Neuronal stem cell (in vitro differentiated cells): ENCODE measurements at regions not wholly inside any gene's neighbourhood (a gene's known extent, or its start where the extent isn't known, plus 50 kb on each side); places are given as distances from the start of the nearest gene placed in this dataset.

ENCODE experiments used
- DNase-seq: peaks from one replicate; pipeline ENCODE4 v3.0.0-alpha.2; 2013; ENCODE audit warnings: low spot score
- H2AFZ ChIP-seq: one replicate; pipeline ENCODE4 v1.6.1; 2013; ENCODE audit warnings: mild to moderate bottlenecking, low read length, inconsistent platforms
- H2AK5ac ChIP-seq: 2 replicates; pipeline ENCODE4 v1.6.1; 2013; ENCODE audit warnings: low read depth, mild to moderate bottlenecking, inconsistent platforms, low read length, moderate library complexity, mixed read lengths
- H2BK120ac ChIP-seq: 2 replicates; pipeline ENCODE4 v1.6.1; 2013; ENCODE audit warnings: low read depth, mild to moderate bottlenecking, inconsistent platforms, low read length, moderate library complexity, mixed read lengths
- H2BK12ac ChIP-seq: one replicate; pipeline ENCODE4 v1.6.1; 2013; ENCODE audit warnings: low read length, inconsistent platforms
- H2BK15ac ChIP-seq: 2 replicates; pipeline ENCODE4 v1.6.1; 2013; ENCODE audit warnings: mild to moderate bottlenecking, low read length, inconsistent platforms, mixed read lengths
- H2BK5ac ChIP-seq: one replicate; pipeline ENCODE4 v1.6.1; 2013; ENCODE audit warnings: inconsistent platforms, mild to moderate bottlenecking, low read length, moderate library complexity
- H3K14ac ChIP-seq: one replicate; pipeline ENCODE4 v1.6.1; 2013; ENCODE audit warnings: low read length, inconsistent platforms
- H3K18ac ChIP-seq: 2 replicates; pipeline ENCODE4 v1.6.1; 2013; ENCODE audit warnings: low read length, inconsistent platforms
- H3K23ac ChIP-seq: 2 replicates; pipeline ENCODE4 v1.6.1; 2013; ENCODE audit warnings: low read depth, mild to moderate bottlenecking, mixed read lengths, low read length, inconsistent platforms; ENCODE audit not compliant: poor library complexity
- H3K27ac ChIP-seq: replicated peaks from 3 replicates; pipeline ENCODE4 v1.5.1; 2013; ENCODE audit warnings: low read length, inconsistent platforms
- H3K27me3 ChIP-seq, 3 experiments: 2 replicates each; pipeline ENCODE4 v1.6.1; 2013; ENCODE audit warnings: low read length in 3 of 3, mild to moderate bottlenecking in 2 of 3, inconsistent platforms in 1 of 3, low read depth in 1 of 3, mixed read lengths in 1 of 3, moderate library complexity in 1 of 3; ENCODE audit not compliant: control insufficient read depth in 3 of 3, insufficient read depth in 3 of 3
- H3K36me3 ChIP-seq, 2 donors: replicated peaks in 1 of 2; 2 replicates each; pipeline ENCODE4 v1.6.1; 2013; ENCODE audit warnings: low read length in 2 of 2; ENCODE audit not compliant: control insufficient read depth in 2 of 2, insufficient read depth in 2 of 2
- H3K4ac ChIP-seq: 2 replicates; pipeline ENCODE4 v1.6.1; 2013; ENCODE audit warnings: inconsistent platforms, mild to moderate bottlenecking, low read length, moderate library complexity
- H3K4me1 ChIP-seq, 2 donors: 1 replicate in 1 of 2; 2 replicates in 1 of 2; pipeline ENCODE4 v1.6.1; 2013; ENCODE audit warnings: low read length in 2 of 2, low read depth in 1 of 2; ENCODE audit not compliant: control insufficient read depth in 2 of 2, insufficient read depth in 1 of 2
- H3K4me2 ChIP-seq: one replicate; pipeline ENCODE4 v1.6.1; 2013; ENCODE audit warnings: mild to moderate bottlenecking, low read length, inconsistent platforms; ENCODE audit not compliant: insufficient read depth, poor library complexity, severe bottlenecking
- H3K4me3 ChIP-seq, 2 donors: 2 replicates each; pipeline ENCODE4 v1.5.1; 2013; ENCODE audit warnings: low read length in 2 of 2, mild to moderate bottlenecking in 2 of 2, inconsistent platforms in 1 of 2, moderate library complexity in 1 of 2
- H3K79me1 ChIP-seq: one replicate; pipeline ENCODE4 v1.6.1; 2013; ENCODE audit warnings: low read depth, mild to moderate bottlenecking, inconsistent platforms, low read length, moderate library complexity
- H3K9ac ChIP-seq: one replicate; pipeline ENCODE4 v1.6.1; 2013; ENCODE audit warnings: mild to moderate bottlenecking, low read depth, low read length, inconsistent platforms; ENCODE audit not compliant: poor library complexity
- H3K9me3 ChIP-seq, 2 donors: replicated peaks in 1 of 2; 2 replicates each; pipeline versions ENCODE3 to v1.6.1; 2013; ENCODE audit warnings: low read length in 2 of 2, mild to moderate bottlenecking in 2 of 2, inconsistent platforms in 1 of 2, low read depth in 1 of 2, mixed read lengths in 1 of 2, moderate library complexity in 1 of 2; ENCODE audit not compliant: control insufficient read depth in 2 of 2, insufficient read depth in 1 of 2
- H4K8ac ChIP-seq: one replicate; pipeline ENCODE4 v1.6.1; 2013; ENCODE audit warnings: low read depth, mild to moderate bottlenecking, inconsistent platforms, low read length, moderate library complexity
- H4K91ac ChIP-seq: one replicate; pipeline ENCODE4 v1.6.1; 2013; ENCODE audit warnings: low read length, low read depth, mild to moderate bottlenecking, inconsistent platforms; ENCODE audit not compliant: poor library complexity
- WGBS, 2 donors: extraction: QIAGEN DNeasy Blood & Tissue Kit; methylation state at CpG; one replicate each; pipeline ENCODE4 v1.1.7; 2013; ENCODE audit warnings: missing lambda C conversion rate in 2 of 2, mixed read lengths in 1 of 2; ENCODE audit not compliant: insufficient read length in 2 of 2, insufficient replicate concordance in 1 of 2; ENCODE audit errors: extremely low coverage in 2 of 2; 5-methylcytosine and 5-hydroxymethylcytosine counted together

GRCh38 chr14:106501898-106502297, 975.5 kb downstream of the TMEM121 start:
- H2BK12ac ChIP-seq = no peak overlapping the region
- H3K4me1 ChIP-seq = no peaks in the 10 kb centered on the region
- no peak overlapping the region for H3K27ac ChIP-seq
- no peak overlapping the region for H2BK15ac ChIP-seq
- H2AFZ ChIP-seq = no peak overlapping the region
- H3K36me3 ChIP-seq = no peaks in the 10 kb centered on the region
- H3K4me3 ChIP-seq = no peak overlapping the region
- no peak for DNase-seq
- H4K91ac ChIP-seq = no peak overlapping the region
- no peak overlapping the region for H4K8ac ChIP-seq
- H2BK5ac ChIP-seq = no peak overlapping the region
- H3K79me1 ChIP-seq = no peaks in the 10 kb centered on the region
- H3K14ac ChIP-seq = no peak overlapping the region
- no peak overlapping the region for H3K18ac ChIP-seq
- no peaks in the 10 kb centered on the region for H3K27me3 ChIP-seq
- no peak overlapping the region for H2BK120ac ChIP-seq
- no peak overlapping the region for H2AK5ac ChIP-seq
- H3K9ac ChIP-seq = no peak overlapping the region
- H3K4ac ChIP-seq = no peak overlapping the region
- peaks cover 0 to 25% of the 10 kb centered on the region in 2 donors for H3K9me3 ChIP-seq
- H3K23ac ChIP-seq = no peak overlapping the region
- H3K4me2 ChIP-seq = no peak overlapping the region

GRCh38 chr14:106505366-106505765, 979.0 kb downstream of the TMEM121 start:
- H4K8ac ChIP-seq = no peak overlapping the region
- no peak overlapping the region for H2BK12ac ChIP-seq
- H3K27me3 ChIP-seq = no peaks in the 10 kb centered on the region
- peaks cover 0 to 39% of the 10 kb centered on the region in 2 donors for H3K9me3 ChIP-seq
- no peak overlapping the region for H3K4me2 ChIP-seq
- no peak overlapping the region for H4K91ac ChIP-seq
- no peak overlapping the region for H3K18ac ChIP-seq
- H2BK15ac ChIP-seq = no peak overlapping the region
- H3K4ac ChIP-seq = no peak overlapping the region
- H2BK120ac ChIP-seq = no peak overlapping the region
- no peak for DNase-seq
- no peaks in the 10 kb centered on the region for H3K36me3 ChIP-seq
- H2BK5ac ChIP-seq = no peak overlapping the region
- H3K14ac ChIP-seq = no peak overlapping the region
- H3K9ac ChIP-seq = no peak overlapping the region
- H3K4me1 ChIP-seq = no peaks in the 10 kb centered on the region
- no peak overlapping the region for H3K27ac ChIP-seq
- no peak overlapping the region for H3K23ac ChIP-seq
- no peak overlapping the region for H2AFZ ChIP-seq
- WGBS, 2 donors = no CpG with 5 or more reads among the region's 1 CpG
- H2AK5ac ChIP-seq = no peak overlapping the region
- H3K4me3 ChIP-seq = no peak overlapping the region
- H3K79me1 ChIP-seq = no peaks in the 10 kb centered on the region

GRCh38 chr14:106506881-106507305, 980.5 kb downstream of the TMEM121 start:
- no peak overlapping the region for H3K4me3 ChIP-seq
- no peak overlapping the region for H4K8ac ChIP-seq
- peaks cover 0 to 49% of the 10 kb centered on the region in 2 donors for H3K9me3 ChIP-seq
- no peak overlapping the region for H3K27ac ChIP-seq
- peaks cover 2% of the 10 kb centered on the region for H3K79me1 ChIP-seq
- H3K4ac ChIP-seq = no peak overlapping the region
- no peak overlapping the region for H3K4me2 ChIP-seq
- H3K4me1 ChIP-seq = no peaks in the 10 kb centered on the region
- no peak overlapping the region for H3K9ac ChIP-seq
- no peak overlapping the region for H3K14ac ChIP-seq
- no peak overlapping the region for H2BK5ac ChIP-seq
- no peak overlapping the region for H2AFZ ChIP-seq
- H3K18ac ChIP-seq = no peak overlapping the region
- DNase-seq = no peak
- no peaks in the 10 kb centered on the region for H3K36me3 ChIP-seq
- no peak overlapping the region for H3K23ac ChIP-seq
- H2AK5ac ChIP-seq = no peak overlapping the region
- WGBS, 2 donors = no CpG with 5 or more reads among the region's 8 CpGs
- no peak overlapping the region for H2BK120ac ChIP-seq
- no peak overlapping the region for H4K91ac ChIP-seq
- H2BK15ac ChIP-seq = no peak overlapping the region
- H2BK12ac ChIP-seq = no peak overlapping the region
- no peaks in the 10 kb centered on the region for H3K27me3 ChIP-seq

- H3K27me3 ChIP-seq = no peaks in the 10 kb centered on the region
- no peak overlapping the region for H4K91ac ChIP-seq
- H3K36me3 ChIP-seq = no peaks in the 10 kb centered on the region
- H2AK5ac ChIP-seq = no peak overlapping the region
- no peak overlapping the region for H3K9ac ChIP-seq
- no CpG with 5 or more reads among the region's 3 CpGs for WGBS, 2 donors
- H3K79me1 ChIP-seq = peaks cover 2% of the 10 kb centered on the region
- peaks cover 0 to 46% of the 10 kb centered on the region in 2 donors for H3K9me3 ChIP-seq
- no peak overlapping the region for H3K14ac ChIP-seq
- no peak overlapping the region for H3K23ac ChIP-seq
- no peak overlapping the region for H2BK15ac ChIP-seq
- no peak overlapping the region for H2BK120ac ChIP-seq
- no peak overlapping the region for H2BK5ac ChIP-seq
- H2AFZ ChIP-seq = no peak overlapping the region
- no peak overlapping the region for H3K4me3 ChIP-seq
- no peak overlapping the region for H4K8ac ChIP-seq
- no peak for DNase-seq
- H3K4me2 ChIP-seq = no peak overlapping the region
- H3K18ac ChIP-seq = no peak overlapping the region
- no peak overlapping the region for H2BK12ac ChIP-seq
- H3K27ac ChIP-seq = no peak overlapping the region
- no peaks in the 10 kb centered on the region for H3K4me1 ChIP-seq
- H3K4ac ChIP-seq = no peak overlapping the region
These were observed 981.0 kb downstream of the TMEM121 start for GRCh38 chr14:106507354-106507753.
